ENCODE measurements at regions not wholly inside any gene's neighbourhood (a gene's known extent, or its start where the extent isn't known, plus 50 kb on each side); places are given as distances from the start of the nearest gene placed in this dataset.

- no peak for TF ChIP-seq Cebpa-rat (IDR thresholded peaks at IDR 0.05)
- peaks cover 21% of the 10 kb centered on the region for H3K9me3 ChIP-seq
Measured at GRCh38 chr11:97786961-97787360, 1233.8 kb upstream of the CNTN5 start.

DNA sequence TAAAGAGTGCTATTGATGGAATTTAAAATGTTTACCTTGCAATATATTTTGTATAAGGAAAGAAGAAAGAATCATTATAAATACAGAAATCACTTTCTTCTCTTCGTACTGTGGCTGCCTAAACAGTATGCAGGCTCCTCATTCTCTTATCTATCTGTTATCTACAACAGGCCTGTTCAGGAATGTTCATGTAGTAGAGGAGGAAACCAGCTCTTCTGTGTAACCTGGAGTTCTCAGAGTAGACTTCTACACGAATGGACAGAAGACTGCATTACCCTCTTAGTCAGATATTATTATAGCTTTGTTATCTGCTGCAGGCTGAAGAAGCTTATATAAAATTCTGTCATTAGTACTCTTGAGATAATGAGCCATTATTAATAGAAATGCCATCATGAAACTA lies 1225.9 kb upstream of the CNTN5 start:
- H4K20me1 ChIP-seq, result no peaks in the 10 kb centered on the region
- H3K9me3 ChIP-seq, result no peaks in the 10 kb centered on the region; the same call in 1 of the 2 replicates
- H3K4me2 ChIP-seq, result no peak overlapping the region
- no peak overlapping the region for H3K4me3 ChIP-seq
- no peak for TF ChIP-seq Cebpa-rat (IDR thresholded peaks at IDR 0.05)
- H3K36me3 ChIP-seq, result no peaks in the 10 kb centered on the region
- no peak overlapping the region for H3K9ac ChIP-seq
- no peaks in the 10 kb centered on the region for H3K27me3 ChIP-seq
- no peaks in the 10 kb centered on the region for H3K4me1 ChIP-seq
- no peak overlapping the region for H3K27ac ChIP-seq

More at GRCh38 chr11:97786961-97787360, 1233.8 kb upstream of the CNTN5 start:
- Histone ChIP-seq H3K4me1 (no peaks in the 10 kb centered on the region), H4K20me1 (no peaks in the 10 kb centered on the region), H3K4me3 (no peak overlapping the region), H3K9ac (no peak overlapping the region), H3K27me3 (no peaks in the 10 kb centered on the region), H3K36me3 (no peaks in the 10 kb centered on the region), H3K4me2 (no peak overlapping the region), H3K27ac (no peak overlapping the region)

DNA sequence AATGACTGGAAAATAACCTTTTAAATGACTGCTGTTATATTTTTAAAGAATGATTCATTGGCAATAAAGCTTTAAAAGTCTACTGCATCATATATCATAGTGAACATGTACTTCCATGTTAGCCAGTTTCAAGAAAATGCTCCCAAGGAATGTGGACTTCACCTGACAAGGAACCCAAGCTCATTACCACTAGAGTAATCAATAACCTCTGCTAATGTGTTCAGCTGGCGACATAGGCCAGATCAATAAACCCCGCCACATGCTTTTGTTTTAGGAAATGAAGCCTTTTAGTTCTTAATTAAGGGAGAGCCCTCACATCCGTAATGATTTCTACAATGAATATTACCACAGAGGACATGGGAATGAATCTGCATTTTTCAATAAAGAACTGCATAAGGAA lies 1219.9 kb upstream of the CNTN5 start:
- Histone ChIP-seq H3K4me1 (no peaks in the 10 kb centered on the region), H3K9me3 (no peaks in the 10 kb centered on the region), H3K27ac (no peak overlapping the region), H3K27me3 (no peaks in the 10 kb centered on the region), H4K20me1 (no peaks in the 10 kb centered on the region), H3K9ac (no peak overlapping the region), H3K4me2 (no peak overlapping the region), H3K36me3 (no peaks in the 10 kb centered on the region), H3K4me3 (no peak overlapping the region)
- TF ChIP-seq Cebpa-rat (IDR thresholded peaks at IDR 0.05), result no peak

DNA sequence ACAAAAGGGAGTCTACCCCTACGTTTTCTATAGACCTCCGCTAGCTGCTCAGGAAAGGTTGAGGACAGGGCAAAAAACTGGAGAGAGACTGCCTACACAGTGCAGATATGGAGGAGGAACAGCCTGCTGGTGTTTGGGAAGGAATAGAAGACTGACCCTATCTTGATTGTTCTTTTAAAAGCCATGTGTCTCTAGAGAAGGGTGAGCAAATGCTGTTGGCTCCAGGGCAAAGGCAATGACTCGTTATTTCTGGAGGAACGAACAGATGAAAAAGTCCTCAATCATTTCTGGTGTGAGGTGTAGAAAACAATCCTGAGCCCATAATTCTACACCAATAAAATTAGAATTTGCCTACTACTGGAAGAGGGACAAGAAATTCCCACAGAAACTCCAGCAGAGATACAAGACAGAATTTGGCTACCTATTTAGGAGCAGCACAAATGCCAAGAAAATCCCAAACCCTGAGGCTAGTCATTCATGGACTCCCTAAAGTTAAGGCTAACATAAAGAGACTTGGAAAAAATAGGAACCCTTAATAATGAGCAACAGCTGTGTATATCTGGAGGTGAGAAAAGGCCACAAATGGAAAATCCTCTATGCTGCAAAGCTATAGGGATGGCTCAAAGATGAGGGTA lies 1206.3 kb upstream of the CNTN5 start:
- Histone ChIP-seq H3K9ac (no peak overlapping the region), H3K27ac (no peak overlapping the region), H4K20me1 (no peaks in the 10 kb centered on the region), H3K9me3 (0 out of 2 replicates have a peak, but pooled peaks cover 3% of the 10 kb centered on the region), H3K4me3 (no peak overlapping the region), H3K4me2 (no peak overlapping the region), H3K36me3 (no peaks in the 10 kb centered on the region), H3K4me1 (no peaks in the 10 kb centered on the region), H3K27me3 (no peaks in the 10 kb centered on the region)
- no peak for TF ChIP-seq Cebpa-rat (IDR thresholded peaks at IDR 0.05)

- Histone ChIP-seq H3K9ac (no peak overlapping the region), H3K9me3 (no peaks in the 10 kb centered on the region), H3K4me2 (no peak overlapping the region), H3K36me3 (no peaks in the 10 kb centered on the region), H3K4me1 (no peaks in the 10 kb centered on the region), H3K4me3 (no peak overlapping the region), H4K20me1 (no peaks in the 10 kb centered on the region), H3K27me3 (no peaks in the 10 kb centered on the region), H3K27ac (no peak overlapping the region)
- no peak for TF ChIP-seq Cebpa-rat (IDR thresholded peaks at IDR 0.05)
Measured at GRCh38 chr11:97815667-97816066, 1205.1 kb upstream of the CNTN5 start.

DNA sequence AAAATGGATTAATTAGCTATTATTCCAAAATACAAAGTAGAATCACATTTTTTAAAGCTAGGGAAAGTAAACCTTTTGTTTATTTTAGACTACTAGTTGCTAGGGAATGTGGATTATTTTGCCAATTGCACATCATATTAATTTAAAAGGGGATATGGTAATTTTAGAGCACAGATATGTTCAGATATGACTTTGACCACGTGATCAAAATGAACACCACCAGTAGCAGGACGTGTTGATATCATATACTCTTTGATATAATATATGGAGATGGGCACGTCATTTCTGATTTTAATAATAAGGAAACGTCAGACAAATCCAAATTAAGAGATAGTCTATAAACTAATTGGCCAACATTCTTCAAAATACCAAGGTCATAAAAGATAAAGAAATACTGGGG lies 1188.3 kb upstream of the CNTN5 start:
- Histone ChIP-seq H3K4me2 (no peak overlapping the region), H3K27ac (no peak overlapping the region), H3K9ac (no peak overlapping the region), H3K27me3 (no peaks in the 10 kb centered on the region), H3K36me3 (no peaks in the 10 kb centered on the region), H3K9me3 (no peaks in the 10 kb centered on the region), H3K4me3 (no peak overlapping the region), H4K20me1 (no peaks in the 10 kb centered on the region), H3K4me1 (no peaks in the 10 kb centered on the region)
- TF ChIP-seq Cebpa-rat (IDR thresholded peaks at IDR 0.05), result no peak

GRCh38 chr11:97833412-97833811 lies 1187.3 kb upstream of the CNTN5 start:
- no peaks in the 10 kb centered on the region for H3K4me1 ChIP-seq
- TF ChIP-seq Cebpa-rat (IDR thresholded peaks at IDR 0.05), result no peak
- H3K36me3 ChIP-seq, result no peaks in the 10 kb centered on the region
- H3K9me3 ChIP-seq, result no peaks in the 10 kb centered on the region
- H4K20me1 ChIP-seq, result no peaks in the 10 kb centered on the region
- H3K4me3 ChIP-seq, result no peak overlapping the region
- no peak overlapping the region for H3K27ac ChIP-seq
- no peaks in the 10 kb centered on the region for H3K27me3 ChIP-seq
- no peak overlapping the region for H3K4me2 ChIP-seq
- no peak overlapping the region for H3K9ac ChIP-seq

- no peaks in the 10 kb centered on the region for H4K20me1 ChIP-seq
- H3K9ac ChIP-seq, result no peak overlapping the region
- H3K9me3 ChIP-seq, result no peaks in the 10 kb centered on the region
- no peaks in the 10 kb centered on the region for H3K36me3 ChIP-seq
- no peak overlapping the region for H3K4me2 ChIP-seq
- TF ChIP-seq Cebpa-rat (IDR thresholded peaks at IDR 0.05), result no peak
- H3K4me3 ChIP-seq, result no peak overlapping the region
- no peaks in the 10 kb centered on the region for H3K4me1 ChIP-seq
- H3K27ac ChIP-seq, result no peak overlapping the region
- H3K27me3 ChIP-seq, result no peaks in the 10 kb centered on the region
Measured at GRCh38 chr11:97844016-97844415, 1176.7 kb upstream of the CNTN5 start.

GRCh38 chr11:97847730-97848129 lies 1173.0 kb upstream of the CNTN5 start:
- H3K4me2 ChIP-seq, result no peak overlapping the region
- no peaks in the 10 kb centered on the region for H3K4me1 ChIP-seq
- no peak overlapping the region for H3K4me3 ChIP-seq
- no peak for TF ChIP-seq Cebpa-rat (IDR thresholded peaks at IDR 0.05)
- no peak overlapping the region for H3K9ac ChIP-seq
- no peaks in the 10 kb centered on the region for H3K9me3 ChIP-seq
- no peaks in the 10 kb centered on the region for H3K27me3 ChIP-seq
- H4K20me1 ChIP-seq, result no peaks in the 10 kb centered on the region
- no peaks in the 10 kb centered on the region for H3K36me3 ChIP-seq
- no peak overlapping the region for H3K27ac ChIP-seq

GRCh38 chr11:97850701-97851100 lies 1170.0 kb upstream of the CNTN5 start:
- no peak for TF ChIP-seq Cebpa-rat (IDR thresholded peaks at IDR 0.05)
- Histone ChIP-seq H3K9ac (no peak overlapping the region), H3K27me3 (no peaks in the 10 kb centered on the region), H3K36me3 (no peaks in the 10 kb centered on the region), H3K9me3 (no peaks in the 10 kb centered on the region), H4K20me1 (no peaks in the 10 kb centered on the region), H3K4me3 (no peak overlapping the region), H3K4me2 (no peak overlapping the region), H3K27ac (no peak overlapping the region), H3K4me1 (no peaks in the 10 kb centered on the region)

- no peak overlapping the region for H3K4me2 ChIP-seq
- H3K27me3 ChIP-seq, result no peaks in the 10 kb centered on the region
- no peak for TF ChIP-seq Cebpa-rat (IDR thresholded peaks at IDR 0.05)
Measured at GRCh38 chr11:97854357-97854756, 1166.4 kb upstream of the CNTN5 start.

More at GRCh38 chr11:97854357-97854756, 1166.4 kb upstream of the CNTN5 start:
- H4K20me1 ChIP-seq, result no peaks in the 10 kb centered on the region
- H3K36me3 ChIP-seq, result no peaks in the 10 kb centered on the region
- H3K4me1 ChIP-seq, result no peaks in the 10 kb centered on the region
- H3K9ac ChIP-seq, result no peak overlapping the region
- H3K27ac ChIP-seq, result no peak overlapping the region
- no peak overlapping the region for H3K4me3 ChIP-seq
- H3K9me3 ChIP-seq, result no peaks in the 10 kb centered on the region

Measured in BLaER1 (cell line).